HepG2 (cell line): ENCODE measurements at regions not wholly inside any gene's neighbourhood (a gene's known extent, or its start where the extent isn't known, plus 50 kb on each side); places are given as distances from the start of the nearest gene placed in this dataset.

Experiments used
- ESRRA ChIP-seq: sonication (generic); formaldehyde crosslinking; IDR thresholded peaks from 2 replicates; pipeline ENCODE4 v1.5.1; 2020; ENCODE audit warnings: mild to moderate bottlenecking, low read depth, missing genetic modification reagents
- FOXM1 ChIP-seq: sonication (generic); formaldehyde crosslinking; IDR thresholded peaks from 2 replicates; pipeline ENCODE4 v1.5.0; 2020; ENCODE audit warnings: missing genetic modification reagents
- GABPB1 ChIP-seq: IDR thresholded peaks from 2 replicates; pipeline ENCODE4 v1.6.1; 2016; ENCODE audit warnings: mild to moderate bottlenecking, missing genetic modification reagents, moderate library complexity, missing compliant biosample characterization
- KAT2B ChIP-seq: fragments of 150-350 bp; IDR thresholded peaks from 2 replicates; pipeline ENCODE4 v1.6.1; 2014; ENCODE audit warnings: low read depth, low read length, borderline replicate concordance
- ZNF232 ChIP-seq: sonication (generic); formaldehyde crosslinking; IDR thresholded peaks from 2 replicates; pipeline ENCODE4 v1.4.0; 2020; ENCODE audit warnings: missing genetic modification reagents, borderline replicate concordance
- ZNF282 ChIP-seq: fragments of 450-650 bp; IDR thresholded peaks from 2 replicates; pipeline ENCODE4 v1.6.1; 2018; ENCODE audit not compliant: partially characterized antibody
- TF ChIP-seq, protein P1 (sequence below): sonication (generic); formaldehyde crosslinking; IDR thresholded peaks from 2 replicates; pipeline ENCODE4 v1.5.1; 2020; ENCODE audit warnings: mild to moderate bottlenecking, missing genetic modification reagents, moderate library complexity
- TF ChIP-seq, protein P2 (sequence below): sonication (generic); formaldehyde crosslinking; IDR thresholded peaks from 2 replicates; pipeline ENCODE4 v1.4.0; 2020; ENCODE audit warnings: missing genetic modification reagents

DNA sequence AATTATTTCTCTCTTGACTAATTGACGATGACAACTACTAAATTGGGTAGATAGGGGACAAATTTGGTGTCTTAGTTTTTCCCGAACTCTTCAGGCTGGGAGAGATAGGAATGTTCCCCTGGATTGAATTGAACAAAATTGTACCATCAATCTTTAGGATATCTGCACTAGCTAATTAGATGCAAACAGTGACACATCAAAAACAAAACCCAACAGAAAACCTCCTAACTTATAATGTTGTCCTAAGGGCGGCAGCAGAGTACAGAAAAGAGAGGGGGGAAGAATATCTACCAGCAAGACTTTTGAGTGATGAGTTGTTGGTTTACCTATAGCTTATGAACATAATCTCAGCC lies 342.9 kb downstream of the INSIG2 start:
- TF ChIP-seq GABPB1 (CRISPR knock-in tag) (no peak), ZNF282 (no peak), ESRRA (CRISPR knock-in tag) (no peak), ZNF232 (CRISPR knock-in tag) (no peak), FOXM1 (no peak), KAT2B (no peak)
- TF ChIP-seq, protein P1, sequence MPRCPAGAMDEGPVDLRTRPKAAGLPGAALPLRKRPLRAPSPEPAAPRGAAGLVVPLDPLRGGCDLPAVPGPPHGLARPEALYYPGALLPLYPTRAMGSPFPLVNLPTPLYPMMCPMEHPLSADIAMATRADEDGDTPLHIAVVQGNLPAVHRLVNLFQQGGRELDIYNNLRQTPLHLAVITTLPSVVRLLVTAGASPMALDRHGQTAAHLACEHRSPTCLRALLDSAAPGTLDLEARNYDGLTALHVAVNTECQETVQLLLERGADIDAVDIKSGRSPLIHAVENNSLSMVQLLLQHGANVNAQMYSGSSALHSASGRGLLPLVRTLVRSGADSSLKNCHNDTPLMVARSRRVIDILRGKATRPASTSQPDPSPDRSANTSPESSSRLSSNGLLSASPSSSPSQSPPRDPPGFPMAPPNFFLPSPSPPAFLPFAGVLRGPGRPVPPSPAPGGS (CRISPR knock-in tag) = no peak
- TF ChIP-seq, protein P2, sequence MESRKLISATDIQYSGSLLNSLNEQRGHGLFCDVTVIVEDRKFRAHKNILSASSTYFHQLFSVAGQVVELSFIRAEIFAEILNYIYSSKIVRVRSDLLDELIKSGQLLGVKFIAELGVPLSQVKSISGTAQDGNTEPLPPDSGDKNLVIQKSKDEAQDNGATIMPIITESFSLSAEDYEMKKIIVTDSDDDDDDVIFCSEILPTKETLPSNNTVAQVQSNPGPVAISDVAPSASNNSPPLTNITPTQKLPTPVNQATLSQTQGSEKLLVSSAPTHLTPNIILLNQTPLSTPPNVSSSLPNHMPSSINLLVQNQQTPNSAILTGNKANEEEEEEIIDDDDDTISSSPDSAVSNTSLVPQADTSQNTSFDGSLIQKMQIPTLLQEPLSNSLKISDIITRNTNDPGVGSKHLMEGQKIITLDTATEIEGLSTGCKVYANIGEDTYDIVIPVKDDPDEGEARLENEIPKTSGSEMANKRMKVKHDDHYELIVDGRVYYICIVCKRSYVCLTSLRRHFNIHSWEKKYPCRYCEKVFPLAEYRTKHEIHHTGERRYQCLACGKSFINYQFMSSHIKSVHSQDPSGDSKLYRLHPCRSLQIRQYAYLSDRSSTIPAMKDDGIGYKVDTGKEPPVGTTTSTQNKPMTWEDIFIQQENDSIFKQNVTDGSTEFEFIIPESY = no peak
